NT2/D1 (cell line): ENCODE measurements at regions not wholly inside any gene's neighbourhood (a gene's known extent, or its start where the extent isn't known, plus 50 kb on each side); places are given as distances from the start of the nearest gene placed in this dataset.

Experiments used
- SUZ12 ChIP-seq: IDR thresholded peaks from 2 replicates; pipeline ENCODE4 v1.6.1; 2011; ENCODE audit not compliant: insufficient read length, insufficient read depth; ENCODE audit errors: extremely low read depth
- ZNF274 ChIP-seq: IDR thresholded peaks from 2 replicates; pipeline ENCODE4 v1.6.1; 2011; ENCODE audit warnings: mild to moderate bottlenecking, low read depth, low read length

DNA sequence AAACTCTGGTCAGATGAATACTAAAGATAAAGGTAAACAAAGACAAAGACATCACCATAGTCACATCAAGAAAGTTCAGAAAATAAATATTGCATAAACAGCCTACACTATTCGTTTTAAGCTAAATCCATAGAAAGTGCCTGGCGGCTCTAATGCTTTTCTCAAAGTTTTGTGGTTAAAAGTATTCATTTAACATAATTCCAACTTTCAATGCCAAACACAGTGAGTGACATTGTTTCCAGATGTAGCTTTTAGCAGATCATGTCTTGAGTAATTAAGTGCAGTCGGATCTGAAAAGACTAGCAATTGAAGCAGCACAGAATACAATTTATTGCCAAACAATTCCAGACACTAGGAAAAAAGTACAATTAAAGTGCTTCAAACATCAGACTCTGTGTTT lies 287.1 kb upstream of the ADGRL3 start:
- TF ChIP-seq SUZ12 (no peak), ZNF274 (no peak)
